DOHH2 (cell line): ENCODE measurements at regions not wholly inside any gene's neighbourhood (a gene's known extent, or its start where the extent isn't known, plus 50 kb on each side); places are given as distances from the start of the nearest gene placed in this dataset.
A peak's percentile ranks its signal among the peaks of the same experiment; 100 is the strongest.

Experiments
- H3F3A ChIP-seq: fragments of 200-600 bp; sonication (generic), shearing (Covaris generic); 2 replicates; pipeline ENCODE4 v1.6.0; 2016; ENCODE audit warnings: antibody characterized with exemption, mild to moderate bottlenecking; ENCODE audit not compliant: control insufficient read depth, insufficient read depth
- H3K27ac ChIP-seq: fragments of 200-600 bp; sonication (generic); 2 replicates; pipeline ENCODE4 v1.5.1; 2014; ENCODE audit warnings: low read depth, mild to moderate bottlenecking, low read length, moderate library complexity
- H3K27me3 ChIP-seq: fragments of 200-600 bp; sonication (generic); 2 replicates; pipeline ENCODE4 v1.6.1; 2014; ENCODE audit warnings: mild to moderate bottlenecking, low read length, mixed read lengths; ENCODE audit not compliant: control insufficient read depth
- H3K36me3 ChIP-seq: fragments of 200-600 bp; sonication (generic); 2 replicates; pipeline ENCODE4 v1.6.1; 2014; ENCODE audit warnings: mild to moderate bottlenecking, low read length, moderate library complexity, mixed read lengths; ENCODE audit not compliant: control insufficient read depth
- H3K4me1 ChIP-seq: fragments of 200-600 bp; sonication (generic); 2 replicates; pipeline ENCODE4 v1.6.1; 2014; ENCODE audit warnings: mild to moderate bottlenecking, low read length, mixed read lengths; ENCODE audit not compliant: control insufficient read depth
- H3K4me2 ChIP-seq: fragments of 200-600 bp; sonication (generic); 2 replicates; pipeline ENCODE4 v1.6.0; 2014; ENCODE audit warnings: mild to moderate bottlenecking, low read length, moderate library complexity
- H3K4me3 ChIP-seq: fragments of 200-600 bp; sonication (generic); 2 replicates; pipeline ENCODE4 v1.5.1; 2014; ENCODE audit warnings: mild to moderate bottlenecking, low read length, mixed read lengths
- H3K79me2 ChIP-seq: fragments of 200-600 bp; sonication (generic); 2 replicates; pipeline ENCODE4 v1.6.1; 2014; ENCODE audit warnings: mild to moderate bottlenecking, low read length, mixed read lengths; ENCODE audit not compliant: control insufficient read depth
- H3K9me2 ChIP-seq: fragments of 200-600 bp; sonication (generic); replicated peaks from 2 replicates; pipeline ENCODE4 v1.6.1; 2014; ENCODE audit warnings: mild to moderate bottlenecking, low read length, mixed read lengths; ENCODE audit not compliant: control insufficient read depth
- H3K9me3 ChIP-seq: fragments of 200-600 bp; sonication (generic); 2 replicates; pipeline ENCODE4 v1.6.1; 2014; ENCODE audit warnings: antibody characterized with exemption, low read length, mixed read lengths; ENCODE audit not compliant: control insufficient read depth, insufficient read depth
- H4K20me1 ChIP-seq: fragments of 200-600 bp; sonication (generic); 2 replicates; pipeline ENCODE4 v1.6.0; 2014; ENCODE audit warnings: low read depth, mild to moderate bottlenecking, antibody characterized with exemption, low read length, moderate library complexity; ENCODE audit not compliant: control insufficient read depth, insufficient read depth
- CTCF ChIP-seq: fragments of 200-600 bp; sonication (generic); IDR thresholded peaks from one replicate; pipeline ENCODE4 v1.5.1; 2014; ENCODE audit warnings: antibody characterized with exemption, mild to moderate bottlenecking, low read depth, low read length; ENCODE audit not compliant: poor library complexity, severe bottlenecking
- EZH2phosphoT487 ChIP-seq: fragments of 200-600 bp; sonication (generic); IDR thresholded peaks from 2 replicates; pipeline ENCODE4 v1.6.1; 2017; ENCODE audit warnings: borderline replicate concordance, mild to moderate bottlenecking, antibody characterized with exemption, low read length, moderate library complexity, mixed read lengths

- no peak for TF ChIP-seq CTCF
- TF ChIP-seq EZH2phosphoT487: no peak
- H3K27me3 ChIP-seq: no peaks in the 10 kb centered on the region
- H3K27ac ChIP-seq: no peak overlapping the region
- H3K4me3 ChIP-seq: no peak overlapping the region
- H3K4me2 ChIP-seq: no peak overlapping the region
- no peaks in the 10 kb centered on the region for H3K4me1 ChIP-seq
- no peaks in the 10 kb centered on the region for H3F3A ChIP-seq
- H4K20me1 ChIP-seq: no peaks in the 10 kb centered on the region
- no peaks in the 10 kb centered on the region for H3K79me2 ChIP-seq
- H3K36me3 ChIP-seq: no peaks in the 10 kb centered on the region
- no peaks in the 10 kb centered on the region for H3K9me3 ChIP-seq
- H3K9me2 ChIP-seq: no peaks in the 10 kb centered on the region
Observed at GRCh38 chrX:131821945-131822622, 201.0 kb upstream of the STK26 start.

- Histone ChIP-seq H3K4me1 (peaks cover 11% of the 10 kb centered on the region), H3K4me3 (no peak overlapping the region), H3K36me3 (no peaks in the 10 kb centered on the region), H3F3A (no peaks in the 10 kb centered on the region), H3K79me2 (no peaks in the 10 kb centered on the region), H3K9me3 (no peaks in the 10 kb centered on the region), H4K20me1 (no peaks in the 10 kb centered on the region), H3K27me3 (no peaks in the 10 kb centered on the region), H3K9me2 (no peaks in the 10 kb centered on the region), H3K27ac (no peak overlapping the region), H3K4me2 (no peak overlapping the region)
- TF ChIP-seq EZH2phosphoT487: no peak
- TF ChIP-seq CTCF: no peak
Observed at GRCh38 chrX:131826572-131826971, 196.5 kb upstream of the STK26 start.

DNA sequence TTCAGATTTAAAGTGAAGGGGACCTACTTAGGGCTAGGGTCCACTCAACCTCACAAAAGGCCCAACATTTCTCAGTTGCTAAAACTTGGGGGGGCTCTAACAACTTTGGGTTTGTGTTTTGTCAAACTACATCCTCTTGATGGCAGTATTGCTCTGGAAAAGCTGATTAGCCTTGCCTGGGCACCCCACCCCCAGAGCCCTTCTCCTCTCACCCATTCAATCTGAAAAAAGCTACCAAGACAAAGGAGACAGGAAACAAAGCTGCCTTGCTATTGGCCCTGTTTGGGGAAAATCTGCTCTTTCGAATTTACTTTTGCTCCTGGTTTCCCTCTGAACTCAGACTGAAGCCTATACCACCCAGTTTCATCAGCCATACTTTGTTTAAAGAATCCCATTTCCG, 195.2 kb upstream of the STK26 start:
- no peaks in the 10 kb centered on the region for H3K9me2 ChIP-seq
- H3K9me3 ChIP-seq: no peaks in the 10 kb centered on the region
- no peak overlapping the region for H3K4me2 ChIP-seq
- H3K4me1 ChIP-seq: peaks cover 11% of the 10 kb centered on the region
- no peaks in the 10 kb centered on the region for H3F3A ChIP-seq
- no peaks in the 10 kb centered on the region for H3K79me2 ChIP-seq
- H3K36me3 ChIP-seq: no peaks in the 10 kb centered on the region
- H3K4me3 ChIP-seq: no peak overlapping the region
- no peaks in the 10 kb centered on the region for H3K27me3 ChIP-seq
- no peak overlapping the region for H3K27ac ChIP-seq
- TF ChIP-seq CTCF (peak; percentile 50), EZH2phosphoT487 (no peak)
- H4K20me1 ChIP-seq: no peaks in the 10 kb centered on the region
